KBM-7 (cell line): ENCODE measurements at regions not wholly inside any gene's neighbourhood (a gene's known extent, or its start where the extent isn't known, plus 50 kb on each side); places are given as distances from the start of the nearest gene placed in this dataset.

ENCODE experiments used
- DNase-seq: peaks from one replicate; pipeline ENCODE4 v3.0.0-alpha.2; 2015
- in situ Hi-C: fragments of 300-500 bp; cut with MboI; formaldehyde crosslinking; loops from 2 replicates; pipeline ENCODE4 v1.14.3; 2020; ENCODE audit warnings: low sequenced_read_pairs, low pct_unique_long_range_greater_than_20kb, mixed read lengths

DNA sequence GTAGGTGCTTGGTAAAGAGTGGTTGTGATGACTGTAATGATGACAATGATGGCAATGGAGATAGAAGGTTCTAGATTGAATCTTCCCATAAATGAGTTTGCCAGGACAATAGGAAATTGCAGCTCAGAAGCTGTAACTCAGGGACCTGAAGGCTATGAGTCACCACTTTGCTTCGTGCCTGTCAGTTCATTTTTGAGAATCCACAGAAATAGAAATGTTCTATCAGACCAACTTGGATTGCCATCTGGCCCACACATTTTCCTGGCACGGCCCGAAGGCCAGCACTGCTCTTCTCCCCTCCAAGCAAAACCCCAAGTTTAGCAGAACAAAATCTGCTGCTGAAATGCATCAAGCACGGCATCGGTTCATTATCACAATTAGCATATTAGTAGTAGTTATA, 1127.0 kb downstream of the BCL11B start:
- in situ Hi-C loops: no loop called here
- no peak for DNase-seq

DNA sequence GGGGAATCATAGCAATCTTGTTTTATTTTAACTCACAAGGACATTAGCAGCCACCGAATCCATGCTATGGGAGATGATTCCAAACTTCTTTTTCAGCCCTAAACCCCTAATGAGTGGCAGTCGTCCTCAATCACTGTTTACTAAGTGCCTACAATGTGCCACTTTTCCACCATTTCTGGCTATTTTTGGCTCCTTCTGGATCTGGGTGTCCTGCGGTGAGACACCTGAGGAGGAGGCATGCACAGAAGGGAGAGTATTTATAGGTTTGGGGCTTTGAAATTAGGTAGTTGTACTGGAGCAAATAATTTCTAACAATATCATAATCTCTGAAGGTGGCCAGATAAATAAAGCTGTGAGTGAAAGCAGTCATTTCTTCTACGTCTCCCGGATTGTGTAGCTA, 1125.6 kb downstream of the BCL11B start:
- in situ Hi-C loops: no loop called here
- no peak for DNase-seq

DNA sequence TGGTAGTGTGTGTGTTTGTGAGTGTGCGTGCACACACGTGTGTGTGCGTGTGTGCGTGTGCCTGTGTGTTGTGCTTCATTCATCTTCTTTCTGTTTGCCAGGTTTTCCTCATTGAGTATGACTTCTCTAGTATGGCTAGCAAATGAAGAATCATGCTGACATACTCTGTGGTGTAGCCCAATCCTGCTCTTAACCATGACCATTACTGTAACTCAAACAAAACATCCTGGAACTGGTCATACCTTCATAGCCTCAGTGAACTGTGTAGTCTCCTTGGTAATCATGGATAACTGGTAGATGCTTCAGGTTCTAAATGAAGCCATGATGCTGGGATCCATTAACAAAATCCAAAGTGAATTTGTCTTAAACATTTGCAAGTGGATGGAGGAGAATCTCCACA, 1117.7 kb downstream of the BCL11B start:
- in situ Hi-C loops: no loop called here
- DNase-seq: no peak

GRCh38 chr14:98156411-98156810, 1115.6 kb downstream of the BCL11B start:
- in situ Hi-C loops: no loop called here
- DNase-seq: no peak

DNA sequence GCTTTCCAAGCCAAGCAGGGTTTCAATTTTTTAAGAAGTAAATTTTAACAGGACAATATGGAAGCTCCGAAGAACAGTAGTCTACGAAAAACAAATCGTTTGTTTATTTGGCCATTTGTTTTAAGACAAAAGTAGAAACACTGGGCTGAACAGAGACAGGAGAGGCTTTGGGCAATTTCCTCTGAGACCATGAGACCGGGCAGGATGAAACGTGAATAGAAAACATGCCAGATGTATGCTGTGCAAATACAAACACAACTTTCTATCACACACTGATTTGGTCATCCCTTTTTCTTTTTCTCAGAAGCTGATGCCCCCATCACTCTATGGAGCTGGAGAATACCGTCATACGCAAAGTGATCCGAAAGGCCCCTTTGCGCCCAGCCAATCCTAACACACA, 1111.1 kb downstream of the BCL11B start:
- no peak for DNase-seq
- in situ Hi-C loops: no loop called here

DNA sequence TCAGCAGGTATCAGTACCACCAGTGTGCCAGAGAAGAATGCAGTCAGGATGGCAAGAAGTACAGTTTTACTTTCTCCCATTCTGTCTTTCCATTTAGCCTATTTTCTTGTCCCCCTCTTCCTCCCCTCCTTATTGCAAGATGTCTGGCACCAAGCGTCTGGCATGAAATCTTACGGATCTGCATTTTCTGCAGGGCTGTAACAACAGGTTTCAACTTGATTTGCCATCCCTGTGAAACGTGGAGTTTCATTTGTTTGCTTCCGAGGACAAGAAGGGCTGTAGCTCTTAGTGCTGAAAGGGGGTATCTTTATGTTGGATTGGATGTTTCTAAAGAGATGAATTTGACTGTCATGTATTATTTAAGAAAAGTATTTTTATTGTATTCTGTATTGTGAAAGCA, 1110.6 kb downstream of the BCL11B start:
- DNase-seq: no peak
- in situ Hi-C loops: no loop called here

DNA sequence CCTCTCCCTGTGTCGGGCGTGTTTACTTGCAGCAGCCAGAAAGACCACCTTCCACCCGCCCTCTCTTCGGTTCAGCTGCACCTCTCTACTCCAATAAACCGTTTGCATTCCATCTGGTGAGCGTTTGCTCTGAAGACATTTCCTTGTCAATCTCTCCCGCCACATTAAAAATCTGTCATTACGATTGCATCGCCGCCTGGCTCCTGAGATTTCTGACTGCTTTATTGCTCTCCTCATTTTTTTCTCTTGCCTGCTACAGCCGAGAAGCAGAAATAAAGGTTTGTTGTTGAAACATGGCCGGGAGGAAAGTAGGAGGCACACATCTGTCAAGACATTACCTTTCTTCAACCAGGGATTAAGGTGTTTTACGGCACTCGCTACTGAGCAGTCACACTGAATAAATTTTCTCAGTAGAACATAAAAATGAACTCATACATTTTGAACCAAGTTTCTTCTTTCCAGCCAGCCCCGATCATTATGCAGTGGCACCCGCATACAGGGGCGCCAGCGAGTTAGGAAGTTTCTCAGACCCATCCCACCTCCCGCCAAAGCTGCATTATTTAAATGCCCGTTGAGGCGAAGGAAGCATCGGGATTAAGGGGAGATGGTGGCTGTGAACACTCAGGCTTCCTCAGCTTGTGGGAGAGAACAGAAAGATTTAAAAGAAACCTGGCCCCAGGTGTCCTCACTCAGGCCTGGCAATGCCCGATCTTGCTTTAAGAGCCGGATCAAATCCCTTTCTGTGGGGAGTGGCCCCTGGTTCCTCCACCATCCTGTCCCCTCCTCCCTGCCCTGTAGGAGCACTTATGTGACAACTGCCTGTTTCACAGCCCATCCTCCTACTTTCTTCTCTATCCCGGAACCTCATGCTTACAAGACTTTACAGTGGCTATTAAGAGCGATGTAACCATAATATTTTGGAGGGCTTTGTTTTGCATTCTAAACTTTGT, 1108.9 kb downstream of the BCL11B start:
- no peak for DNase-seq
- in situ Hi-C loops: no loop called here

DNA sequence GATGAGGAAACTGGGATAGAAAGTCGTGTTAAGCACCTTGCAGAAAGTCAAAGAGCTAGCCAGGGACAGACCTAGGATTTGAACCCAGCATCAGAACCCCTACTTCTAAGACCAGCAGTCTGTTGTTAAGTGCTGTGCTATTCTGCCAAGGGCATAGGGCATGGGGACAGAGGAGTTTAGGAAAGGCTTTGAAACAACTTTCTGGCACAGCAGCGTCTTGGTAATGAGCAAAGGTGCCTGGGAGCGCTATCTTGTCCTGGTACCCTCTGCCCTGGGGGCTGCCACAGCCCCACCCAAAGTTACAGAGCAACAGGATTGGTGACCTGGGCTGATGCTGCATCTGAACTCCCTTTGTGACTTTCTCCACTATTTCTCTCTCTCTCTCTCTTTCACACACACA, 1108.1 kb downstream of the BCL11B start:
- in situ Hi-C loops: no loop called here
- no peak for DNase-seq

DNA sequence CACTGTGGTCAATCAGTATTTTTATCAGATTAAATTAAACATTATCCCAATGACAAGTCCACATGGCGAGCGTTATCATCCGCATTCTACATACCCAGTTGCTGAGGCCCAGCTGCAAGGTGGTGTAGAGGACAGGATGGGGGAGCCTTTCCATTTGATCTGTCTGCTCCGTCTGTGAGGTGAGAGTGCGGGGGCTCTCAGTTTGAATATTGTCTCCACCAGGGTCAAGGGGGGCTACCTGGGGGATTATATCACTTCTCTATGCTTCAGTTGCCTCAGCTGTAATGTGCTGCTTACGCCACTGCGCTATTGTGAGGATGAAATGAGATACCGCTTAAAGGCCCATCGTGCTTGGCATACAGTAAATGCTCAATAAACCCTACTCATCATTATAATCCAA, 1106.0 kb downstream of the BCL11B start:
- in situ Hi-C loops: no loop called here

DNA sequence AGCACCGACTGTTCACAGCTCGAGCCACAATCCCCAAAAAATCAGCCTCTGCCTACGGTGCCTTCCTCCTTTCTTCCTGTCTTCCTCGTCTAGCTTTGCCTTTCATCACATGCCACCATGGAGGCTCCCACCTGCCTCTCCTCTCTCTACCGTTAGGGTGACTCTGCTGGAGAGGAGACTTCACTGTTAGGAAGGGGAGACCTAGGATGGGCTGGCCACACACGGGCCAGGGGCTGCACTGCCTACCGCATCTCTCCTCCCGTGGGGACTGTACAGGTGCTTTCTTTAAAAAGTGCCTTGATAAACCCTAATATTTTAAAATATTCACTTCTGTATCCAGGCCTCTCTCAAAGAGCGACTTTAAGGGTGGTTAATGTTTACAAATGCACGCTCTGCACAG, 1104.7 kb downstream of the BCL11B start:
- no peak for DNase-seq
- in situ Hi-C loops: no loop called here

More for the DNA sequence above, 1106.0 kb downstream of the BCL11B start:
- DNase-seq: no peak

DNA sequence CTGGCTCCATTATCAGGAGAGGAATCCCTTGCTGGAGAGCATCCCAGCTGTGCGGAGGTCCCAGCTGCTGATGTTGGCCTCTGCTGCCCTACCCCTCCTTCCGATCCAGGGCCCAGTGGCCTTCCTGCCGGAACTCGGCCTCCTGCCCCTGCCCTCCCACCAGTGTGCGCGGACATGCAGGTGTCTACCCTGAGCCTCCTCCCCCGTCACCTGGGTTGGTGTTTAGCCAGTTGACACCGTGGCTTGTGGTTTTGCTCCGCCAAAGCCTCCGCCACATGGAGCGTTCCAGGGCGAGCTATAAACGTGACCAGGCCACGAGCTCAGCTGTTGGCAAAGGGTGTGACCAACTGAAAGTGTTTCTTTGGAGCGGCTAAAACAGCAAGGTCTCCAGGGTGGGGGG, 1104.3 kb downstream of the BCL11B start:
- no peak for DNase-seq

GRCh38 chr14:98168211-98168985, 1103.6 kb downstream of the BCL11B start:
- in situ Hi-C loops: no loop called here
- no peak for DNase-seq

More for the DNA sequence above, 1104.3 kb downstream of the BCL11B start:
- in situ Hi-C loops: no loop called here

DNA sequence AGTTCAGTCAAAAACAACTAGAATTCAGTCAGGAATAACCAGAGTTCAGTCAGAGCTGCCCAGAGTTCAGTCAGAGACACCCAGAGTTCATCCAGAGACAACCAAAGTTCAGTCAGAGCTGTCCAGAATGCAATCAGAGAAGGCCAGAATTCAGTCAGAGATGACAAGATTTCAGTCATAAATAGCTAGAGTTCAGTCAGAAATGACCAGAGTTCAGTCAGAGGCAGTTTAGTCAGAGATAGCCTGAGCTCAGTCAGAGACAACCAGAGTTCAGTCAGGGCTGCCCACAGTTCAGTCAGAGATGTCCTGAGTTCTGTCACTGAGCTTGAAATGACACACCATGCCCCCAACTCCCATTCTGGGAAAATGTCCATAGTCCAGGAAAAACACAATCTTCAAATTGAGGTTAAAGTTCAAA, 1102.8 kb downstream of the BCL11B start:
- no peak for DNase-seq
- in situ Hi-C loops: no loop called here

DNA sequence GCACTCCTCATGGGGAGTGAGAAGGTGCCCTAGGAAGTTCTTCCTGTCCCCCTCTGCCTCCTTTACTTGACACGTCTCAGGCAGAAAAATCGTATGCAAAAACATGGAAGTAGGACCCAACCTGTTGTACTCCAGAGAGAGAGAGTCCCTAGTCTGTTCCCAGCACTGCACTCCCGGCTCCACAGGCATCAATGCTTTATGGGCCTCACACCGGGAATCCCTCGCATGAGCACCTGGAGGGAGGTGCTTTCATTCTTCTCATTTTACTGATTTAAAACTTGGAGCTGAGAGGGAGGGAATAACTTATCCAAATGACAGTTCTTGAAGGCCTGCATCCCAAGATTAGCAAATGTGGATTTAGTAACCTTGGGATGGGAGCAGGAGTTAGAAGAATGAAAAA, 1101.4 kb downstream of the BCL11B start:
- DNase-seq: no peak
- in situ Hi-C loops: no loop called here

- DNase-seq: no peak
- in situ Hi-C loops: no loop called here
These were observed 1100.3 kb downstream of the BCL11B start for GRCh38 chr14:98171654-98172053.

DNA sequence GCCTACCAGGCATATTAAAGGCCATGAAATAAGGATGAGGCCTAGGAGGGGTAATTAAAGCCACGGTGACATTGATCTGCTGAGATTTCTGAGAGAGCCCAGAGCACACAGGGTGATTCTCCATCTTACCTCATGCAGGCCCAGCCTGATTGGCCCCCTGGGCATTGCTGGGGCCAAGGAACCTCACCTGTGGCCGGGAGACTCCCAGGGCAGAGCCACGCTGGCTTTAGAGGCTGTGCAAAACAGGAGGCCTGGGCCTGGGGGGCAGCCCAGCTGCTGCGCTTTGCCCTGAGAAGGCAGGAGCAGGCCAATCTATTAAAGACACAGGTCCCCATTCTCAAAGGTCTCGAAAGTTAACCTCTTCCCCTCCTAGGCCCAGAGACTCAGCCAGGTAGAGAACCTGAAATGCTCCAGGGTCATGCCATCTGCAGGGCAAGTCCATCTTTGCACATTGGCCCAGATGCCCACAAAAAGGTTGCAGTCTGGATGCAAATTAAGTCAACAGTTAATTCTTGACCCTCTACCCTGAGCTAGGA, 1099.7 kb downstream of the BCL11B start:
- in situ Hi-C loops: no loop called here
- DNase-seq: no peak

DNA sequence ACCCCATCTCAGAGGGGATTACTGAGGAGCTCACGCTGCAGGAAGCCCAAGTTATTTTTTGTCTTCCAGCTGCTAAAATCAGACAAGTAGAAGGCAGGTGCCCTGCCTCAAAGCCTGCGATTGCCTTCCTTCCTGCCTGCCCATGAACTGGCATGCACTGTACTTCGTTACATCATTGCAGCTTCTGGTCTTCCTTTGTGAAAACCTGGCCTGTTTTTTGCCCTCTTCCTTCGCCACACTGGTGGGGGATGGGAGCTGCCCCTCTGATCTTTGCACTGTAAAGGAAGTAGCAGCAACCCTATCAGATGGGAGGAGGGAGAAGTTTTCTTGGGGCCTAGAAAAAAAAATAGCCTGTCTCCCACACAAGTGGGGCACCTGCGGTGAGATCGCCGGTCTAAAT, 1098.7 kb downstream of the BCL11B start:
- DNase-seq: no peak
- in situ Hi-C loops: no loop called here

DNA sequence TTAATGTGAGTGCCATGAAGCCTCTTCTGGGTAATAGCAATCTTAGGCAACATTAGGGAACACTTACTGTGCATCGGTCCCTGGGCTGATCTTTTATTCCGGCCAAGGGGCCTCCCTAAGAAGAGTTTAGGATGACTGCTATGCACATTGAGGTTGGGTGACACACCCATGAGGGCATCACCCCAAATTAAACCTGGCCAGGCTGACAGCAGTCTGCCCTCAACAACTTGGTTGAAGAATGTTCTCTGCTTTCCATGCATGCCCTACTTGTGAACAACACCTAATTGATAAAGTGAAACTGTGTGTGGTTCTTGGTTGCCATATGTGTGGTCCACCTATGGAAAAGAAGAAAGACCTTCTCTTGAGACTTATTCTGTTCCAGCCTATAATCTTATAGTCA, 1098.0 kb downstream of the BCL11B start:
- DNase-seq: no peak
- in situ Hi-C loops: no loop called here

DNA sequence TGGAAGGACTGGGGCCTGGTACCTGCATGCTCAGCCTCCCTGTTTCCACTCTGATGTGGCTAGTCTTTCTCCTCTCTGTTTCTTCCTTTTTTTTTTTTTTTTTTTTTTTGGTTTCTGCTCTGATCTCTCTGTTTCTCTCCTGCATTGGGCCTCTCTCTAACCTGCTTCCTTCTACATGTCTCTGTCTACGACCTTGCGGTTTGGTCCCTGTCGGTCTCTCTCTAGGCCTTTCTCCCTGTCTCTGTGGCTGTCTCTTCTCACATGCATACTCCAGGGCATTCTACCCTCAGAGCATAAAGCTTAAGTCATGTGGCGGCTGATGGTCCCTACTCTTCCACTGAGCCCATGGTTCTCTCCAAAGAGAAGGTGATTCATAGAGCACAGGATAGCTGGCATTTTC, 1096.6 kb downstream of the BCL11B start:
- in situ Hi-C loops: no loop called here
- no peak for DNase-seq

DNA sequence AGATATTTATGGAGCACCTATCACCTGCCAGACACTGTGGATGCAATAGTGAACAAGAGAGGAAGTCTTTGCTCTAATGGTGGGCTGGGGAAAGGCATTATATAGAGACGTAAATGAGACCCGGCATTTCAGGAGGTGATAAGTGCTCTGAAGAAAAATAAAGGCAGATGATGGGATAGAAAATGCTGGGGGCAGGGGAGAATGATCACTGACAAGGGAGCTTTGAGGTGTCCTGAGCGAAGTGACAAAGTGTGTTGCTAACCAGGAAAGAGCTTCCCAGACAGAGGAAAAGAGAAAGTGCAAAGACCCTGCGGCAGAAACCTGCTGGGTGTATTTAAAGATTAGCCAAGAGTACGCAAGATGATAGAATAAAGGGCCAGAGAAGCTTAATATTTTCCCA, 1096.1 kb downstream of the BCL11B start:
- in situ Hi-C loops: no loop called here
- no peak for DNase-seq
